ENCODE measurements at regions not wholly inside any gene's neighbourhood (a gene's known extent, or its start where the extent isn't known, plus 50 kb on each side); places are given as distances from the start of the nearest gene placed in this dataset.

DNA sequence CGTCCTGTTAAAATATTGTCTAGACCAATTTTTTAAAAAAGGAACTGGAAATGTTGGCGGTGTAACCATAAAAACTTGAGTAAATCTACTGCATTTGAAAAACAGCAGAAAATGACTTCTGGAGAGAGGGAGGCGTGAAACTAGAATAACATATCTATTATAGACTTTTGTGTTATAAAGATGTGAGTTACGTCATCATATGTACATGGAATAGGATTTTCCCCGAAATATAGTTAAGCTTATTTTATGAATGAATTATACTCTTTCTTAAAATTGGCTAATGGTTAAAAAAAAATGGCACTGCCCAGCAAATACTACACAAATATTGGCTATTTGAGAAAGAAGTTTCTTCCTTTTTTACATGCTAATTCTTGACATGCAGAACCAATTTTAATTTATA is 147.1 kb upstream of the TEX13C start:
- TF ChIP-seq, protein P1, sequence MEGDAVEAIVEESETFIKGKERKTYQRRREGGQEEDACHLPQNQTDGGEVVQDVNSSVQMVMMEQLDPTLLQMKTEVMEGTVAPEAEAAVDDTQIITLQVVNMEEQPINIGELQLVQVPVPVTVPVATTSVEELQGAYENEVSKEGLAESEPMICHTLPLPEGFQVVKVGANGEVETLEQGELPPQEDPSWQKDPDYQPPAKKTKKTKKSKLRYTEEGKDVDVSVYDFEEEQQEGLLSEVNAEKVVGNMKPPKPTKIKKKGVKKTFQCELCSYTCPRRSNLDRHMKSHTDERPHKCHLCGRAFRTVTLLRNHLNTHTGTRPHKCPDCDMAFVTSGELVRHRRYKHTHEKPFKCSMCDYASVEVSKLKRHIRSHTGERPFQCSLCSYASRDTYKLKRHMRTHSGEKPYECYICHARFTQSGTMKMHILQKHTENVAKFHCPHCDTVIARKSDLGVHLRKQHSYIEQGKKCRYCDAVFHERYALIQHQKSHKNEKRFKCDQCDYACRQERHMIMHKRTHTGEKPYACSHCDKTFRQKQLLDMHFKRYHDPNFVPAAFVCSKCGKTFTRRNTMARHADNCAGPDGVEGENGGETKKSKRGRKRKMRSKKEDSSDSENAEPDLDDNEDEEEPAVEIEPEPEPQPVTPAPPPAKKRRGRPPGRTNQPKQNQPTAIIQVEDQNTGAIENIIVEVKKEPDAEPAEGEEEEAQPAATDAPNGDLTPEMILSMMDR (conservative IDR thresholded peaks at IDR 0.05; ENCODE audit: low read length), result no peak
- no peak for TF ChIP-seq EZH2phosphoT487 (IDR thresholded peaks at IDR 0.05; ENCODE audit: borderline replicate concordance)

All from Loucy (cell line).